GM21737 (cell line): ENCODE measurements at regions not wholly inside any gene's neighbourhood (a gene's known extent, or its start where the extent isn't known, plus 50 kb on each side); places are given as distances from the start of the nearest gene placed in this dataset.

Experiments
- ATAC-seq: cut with Tn5 transposase; IDR thresholded peaks from one replicate; pipeline ENCODE4 v1.9.1; 2021; ENCODE audit warnings: mild to moderate bottlenecking, moderate library complexity; ENCODE audit not compliant: unreplicated experiment

DNA sequence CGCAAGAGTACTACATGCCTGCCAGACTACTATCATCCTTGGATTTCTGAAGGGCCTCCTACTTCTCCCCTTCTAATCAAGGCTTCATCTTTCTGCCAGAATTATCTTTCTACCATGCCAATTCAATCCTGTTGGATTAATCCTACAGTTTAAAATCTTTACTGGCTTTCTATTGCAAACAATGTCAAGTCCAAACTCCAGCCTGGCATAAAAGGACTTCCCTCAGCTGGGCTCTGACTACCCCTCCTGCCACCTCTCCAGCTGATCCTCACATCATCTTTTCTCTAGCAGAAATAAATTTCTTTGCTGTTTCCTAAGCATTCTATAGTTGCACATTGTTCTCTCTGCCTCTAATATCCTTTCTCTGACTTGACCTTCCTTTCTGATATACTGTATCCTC is 119.7 kb upstream of the RAD23B start:
- no peak for ATAC-seq

DNA sequence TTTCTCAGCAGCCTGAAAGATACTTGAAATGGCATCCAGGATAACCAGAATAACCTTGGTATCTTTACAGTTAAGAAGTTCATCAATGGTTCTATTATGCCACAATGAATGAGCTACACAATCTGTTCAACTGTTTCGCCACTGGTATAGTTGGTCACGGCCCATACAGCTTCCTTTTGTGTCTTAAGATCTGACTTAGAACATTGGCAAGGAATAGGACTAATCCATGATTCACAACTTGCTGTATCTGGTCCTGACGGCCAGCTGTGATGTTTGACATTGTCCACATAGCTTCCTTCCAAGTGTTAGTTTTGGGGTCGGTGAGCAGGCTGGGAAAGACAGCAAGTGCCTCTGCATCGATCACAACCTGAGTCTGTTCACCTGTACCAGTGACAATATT is 113.3 kb upstream of the RAD23B start:
- ATAC-seq: no peak

DNA sequence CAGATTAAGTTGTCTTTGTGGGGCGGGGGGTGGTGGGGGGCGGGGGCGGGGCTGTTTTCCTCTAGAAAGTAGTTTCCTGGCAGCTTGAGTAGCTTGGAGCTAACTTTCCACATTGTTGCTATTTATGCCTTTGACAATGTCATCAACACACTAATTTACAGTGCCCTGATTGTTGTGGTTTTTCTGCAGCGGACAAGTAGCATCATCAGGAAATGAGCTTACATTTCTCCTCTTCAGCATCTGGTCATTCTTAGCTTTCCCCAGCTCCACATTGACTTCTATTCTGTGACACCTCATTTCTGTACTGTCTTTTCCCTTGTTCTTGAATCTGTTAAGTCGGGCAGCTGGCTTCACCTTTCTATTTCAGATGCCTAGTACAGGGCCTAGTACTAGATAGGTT is 112.3 kb upstream of the RAD23B start:
- ATAC-seq: no peak

DNA sequence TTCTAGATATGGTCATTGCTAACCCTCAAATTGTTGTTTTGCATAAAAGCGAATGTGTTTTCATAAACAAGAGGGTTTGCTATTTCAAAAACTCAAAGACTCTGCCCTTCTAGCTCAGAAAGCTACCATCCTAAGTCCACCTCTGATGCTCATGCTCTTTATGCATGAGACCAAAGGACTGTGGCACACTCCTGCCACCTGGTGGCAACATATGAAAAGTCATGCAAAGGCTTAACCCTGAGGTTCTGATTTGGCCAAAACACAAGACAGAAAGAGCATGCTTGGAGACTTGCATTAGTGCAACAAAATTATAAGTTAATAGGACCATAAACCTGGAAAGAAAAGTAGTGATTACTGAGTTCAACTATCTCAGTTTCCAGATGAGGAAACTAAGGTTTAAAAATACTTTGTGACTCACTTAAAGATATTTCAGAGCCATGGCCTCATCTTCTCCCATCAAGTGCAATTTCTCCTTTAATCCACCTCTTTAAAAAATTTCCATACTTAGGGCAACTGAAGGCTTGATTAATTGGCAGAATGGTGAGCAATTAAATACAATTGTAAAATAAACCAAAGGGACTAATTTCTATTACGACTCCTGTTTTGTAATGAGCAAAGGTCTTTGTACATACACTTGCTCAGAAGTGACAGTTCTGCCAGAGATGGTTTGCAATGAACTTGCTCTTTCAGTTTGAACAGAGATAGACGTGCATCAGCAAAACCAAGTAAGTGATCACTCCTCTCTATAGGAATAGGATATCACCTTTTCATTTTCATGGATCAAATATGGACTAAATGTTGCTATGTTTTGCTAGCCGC is 110.7 kb upstream of the RAD23B start:
- ATAC-seq: peak; percentile 79

DNA sequence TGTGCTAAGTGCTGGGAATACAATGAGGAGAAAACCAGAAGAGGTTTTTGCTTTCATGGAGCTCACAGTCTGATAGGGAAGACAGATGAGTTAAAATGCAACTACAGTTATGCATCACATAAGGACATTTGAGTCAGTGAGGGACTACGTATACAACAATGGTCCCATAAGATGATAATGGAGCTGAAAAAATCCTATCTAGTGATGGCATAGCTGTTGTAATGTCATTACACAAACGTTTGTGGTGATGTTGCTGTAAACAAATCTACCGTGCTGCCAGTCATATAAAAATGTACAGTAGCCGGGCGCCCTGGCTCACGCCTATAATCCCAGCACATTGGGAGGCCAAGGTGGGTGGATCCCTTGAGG is 110.1 kb upstream of the RAD23B start:
- ATAC-seq: no peak

DNA sequence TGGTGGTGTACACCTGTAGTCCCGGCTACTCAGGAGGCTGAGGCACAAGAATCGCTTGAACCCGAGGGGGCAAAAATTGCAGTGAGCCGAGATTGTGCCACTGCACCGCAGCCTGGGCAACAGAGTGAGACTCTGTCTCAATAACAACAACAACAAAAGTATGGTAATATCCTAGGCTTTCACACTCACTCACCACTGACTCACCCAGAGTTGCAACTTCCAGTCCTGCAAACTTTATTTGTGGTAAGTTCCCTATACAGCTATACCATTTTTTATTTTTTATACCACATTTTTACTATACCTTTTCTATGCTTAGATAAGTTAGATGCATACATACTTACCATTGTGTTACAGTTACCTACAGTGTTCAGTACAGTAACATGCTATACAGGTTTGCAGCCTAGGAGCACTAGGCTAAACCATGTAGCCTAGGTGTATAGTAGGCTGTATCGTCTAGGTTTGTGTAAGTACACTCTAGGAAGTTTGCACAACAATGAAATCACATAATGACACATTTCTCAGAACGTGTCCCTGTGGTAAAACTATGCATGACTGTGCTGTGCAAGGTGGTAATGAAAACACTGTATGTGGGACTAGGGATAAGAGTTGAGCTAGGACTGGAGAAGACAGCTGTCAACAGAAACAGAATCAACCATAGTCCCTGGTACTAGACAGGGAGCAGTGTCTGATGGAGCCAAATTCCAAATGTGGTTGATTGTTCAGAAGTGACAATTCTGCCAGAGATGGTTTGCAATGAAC is 109.5 kb upstream of the RAD23B start:
- ATAC-seq: no peak

DNA sequence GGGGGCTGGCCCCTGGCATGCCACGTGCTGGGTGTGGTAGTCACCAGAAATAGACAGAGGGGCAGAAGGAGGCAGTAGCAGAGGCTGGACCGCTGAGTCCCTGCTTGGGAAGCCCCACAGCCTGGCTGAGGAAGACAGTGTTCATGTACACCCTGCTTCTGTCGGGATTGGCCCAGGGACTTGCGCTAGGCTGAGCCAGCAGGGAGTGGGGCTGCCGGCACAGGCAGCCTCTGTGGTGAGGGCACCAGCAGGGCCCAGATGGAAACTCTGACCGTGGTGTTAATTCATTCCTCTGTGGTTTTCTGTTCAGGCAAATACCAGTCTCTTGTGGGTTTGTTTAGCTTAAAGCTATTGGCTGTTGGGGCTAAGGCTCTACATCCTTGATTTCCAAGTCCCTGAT is 108.6 kb upstream of the RAD23B start:
- ATAC-seq: no peak

DNA sequence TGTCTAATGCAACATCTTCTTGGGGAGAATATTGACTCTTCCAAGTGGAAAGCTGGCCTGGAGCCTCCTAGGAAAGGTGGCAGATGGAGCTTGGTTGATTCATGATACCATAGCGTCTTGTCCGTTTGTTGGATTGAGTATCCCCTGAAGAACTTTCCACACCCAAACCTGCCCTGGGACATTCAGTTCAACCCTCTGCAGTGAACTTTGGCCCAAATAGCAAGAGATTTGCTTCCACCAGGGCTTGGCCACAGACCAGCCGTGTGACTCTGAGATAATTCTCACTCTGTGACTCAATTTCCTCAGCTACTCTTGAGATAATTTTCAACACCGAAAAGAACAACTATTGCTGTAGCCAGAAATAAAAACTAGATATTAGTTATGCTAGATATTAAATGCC is 108.0 kb upstream of the RAD23B start:
- no peak for ATAC-seq

DNA sequence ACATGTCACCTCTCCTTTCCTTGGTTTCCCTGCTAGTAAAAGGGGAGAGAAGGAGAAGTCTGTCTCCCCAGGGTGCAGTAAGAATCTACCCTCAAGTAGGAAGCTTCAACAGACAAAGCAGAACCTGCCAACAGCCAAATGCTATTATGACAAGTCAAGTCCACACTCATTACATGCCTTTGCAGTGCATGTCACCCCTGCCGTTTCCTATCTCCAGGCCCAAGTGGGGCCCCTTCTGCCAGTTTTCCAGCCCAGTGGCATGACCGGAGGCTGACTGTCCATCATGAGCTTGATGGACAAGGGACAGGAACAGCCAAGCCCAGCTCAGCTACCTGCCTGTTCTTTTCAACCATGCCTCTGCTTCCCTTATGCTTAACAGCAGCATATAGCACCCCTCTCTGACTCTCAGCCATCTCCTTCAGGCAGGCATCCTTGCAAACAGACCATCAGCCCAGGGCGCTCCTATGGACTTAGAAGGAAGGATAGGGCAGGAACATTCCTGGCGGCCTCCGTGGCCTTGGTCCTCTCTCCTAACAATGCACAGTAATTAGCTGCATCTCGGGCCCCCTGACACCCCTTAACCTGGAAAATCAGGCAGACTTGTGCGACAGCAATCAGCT is 107.2 kb upstream of the RAD23B start:
- no peak for ATAC-seq

DNA sequence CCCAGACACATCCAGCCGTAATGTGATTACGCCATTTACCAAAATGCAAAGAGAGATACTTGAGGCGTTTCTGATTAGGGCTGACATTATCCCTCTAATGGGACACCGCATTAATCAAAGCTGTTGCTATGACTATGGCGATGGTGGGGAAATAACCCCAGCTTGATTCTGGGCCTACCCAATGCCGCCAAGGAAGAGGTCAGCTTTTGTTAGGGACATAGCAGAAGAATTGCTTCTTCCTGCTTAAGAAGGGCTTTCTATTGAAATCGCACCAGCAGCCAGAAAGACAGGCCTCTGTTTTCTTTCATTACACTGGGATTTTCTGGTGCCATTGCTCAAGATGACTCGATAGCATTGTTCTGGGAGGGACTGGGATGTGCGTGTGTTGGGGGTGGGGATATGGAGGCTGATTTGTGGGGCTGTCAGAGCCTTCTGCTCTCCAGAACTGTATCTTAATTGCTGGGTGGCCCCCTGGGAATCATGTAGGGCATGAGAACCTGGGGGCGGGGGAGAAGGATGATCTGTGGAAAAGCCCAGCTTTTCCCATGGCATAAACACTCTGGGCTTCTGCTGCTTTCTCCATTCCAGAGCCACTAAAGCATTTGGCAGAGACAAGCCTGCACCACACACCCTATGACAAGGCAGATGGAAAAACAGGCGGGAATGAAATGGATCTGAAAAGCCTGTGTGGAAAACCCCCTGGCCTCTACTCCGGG is 106.5 kb upstream of the RAD23B start:
- ATAC-seq: no peak

DNA sequence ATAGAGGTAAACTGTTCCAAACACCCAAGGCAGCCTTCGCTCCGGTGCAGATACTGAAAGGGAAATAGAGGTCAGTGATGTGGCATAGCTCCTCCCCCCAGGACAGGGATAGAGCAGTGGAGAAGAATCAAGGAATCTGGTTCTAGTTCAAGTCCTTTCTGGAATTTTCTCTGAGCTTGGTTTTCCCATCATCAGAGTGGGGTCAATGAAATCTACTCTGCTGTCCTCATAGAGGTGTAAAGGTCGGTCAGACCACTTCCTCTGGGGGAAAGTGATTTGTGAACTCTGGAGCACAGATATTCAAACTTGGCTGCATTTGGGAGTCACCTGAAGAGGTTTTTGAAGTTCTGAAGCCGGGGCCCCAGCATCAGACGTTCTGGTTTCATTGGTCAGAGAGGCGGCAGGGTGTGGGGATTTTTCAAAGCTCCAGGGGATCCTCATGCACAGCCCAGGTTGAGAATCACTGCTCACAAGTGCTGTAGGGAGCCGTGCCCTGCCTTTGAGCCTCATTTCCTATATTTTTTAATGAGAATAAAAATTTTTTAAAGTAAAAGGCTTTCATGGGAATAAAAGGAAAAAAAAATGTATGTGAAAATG is 105.7 kb upstream of the RAD23B start:
- ATAC-seq: no peak

DNA sequence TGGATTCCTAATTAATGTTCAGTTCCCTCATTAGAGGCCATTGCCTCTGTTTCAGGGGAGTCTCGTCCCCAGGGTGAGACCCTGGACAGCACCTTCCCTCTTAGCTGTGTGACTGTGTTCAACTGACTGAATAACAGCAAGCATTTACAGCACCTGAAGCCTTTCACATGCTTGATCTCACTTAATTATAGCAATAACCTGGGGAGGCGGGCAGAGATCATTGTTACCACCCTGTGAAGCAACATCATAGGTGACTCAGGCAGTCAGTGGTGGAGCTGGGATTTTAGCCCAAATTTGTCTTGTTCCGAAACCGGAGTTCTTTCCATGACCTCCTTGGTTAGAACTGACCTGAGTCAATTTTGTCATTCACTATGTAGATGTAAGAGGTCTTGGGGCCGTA is 105.2 kb upstream of the RAD23B start:
- ATAC-seq: no peak

DNA sequence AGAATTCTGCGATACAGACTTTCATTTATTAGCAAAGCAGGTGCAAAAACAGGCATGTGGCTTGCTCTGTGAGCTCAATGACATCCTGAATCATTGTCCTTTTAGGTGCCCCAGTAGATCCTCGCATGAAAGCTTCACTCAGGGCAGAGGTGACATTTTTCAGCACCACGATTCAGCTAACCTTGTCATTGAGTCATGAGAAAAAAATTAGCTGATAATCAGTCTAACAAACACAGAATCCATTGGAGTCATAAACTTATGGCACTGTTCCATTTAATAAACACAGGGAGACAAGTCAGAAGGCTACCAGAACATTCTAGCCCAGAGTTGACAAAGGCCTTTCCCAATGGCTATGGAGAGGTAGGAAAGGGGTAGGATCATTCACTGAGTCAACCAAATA is 104.8 kb upstream of the RAD23B start:
- no peak for ATAC-seq

DNA sequence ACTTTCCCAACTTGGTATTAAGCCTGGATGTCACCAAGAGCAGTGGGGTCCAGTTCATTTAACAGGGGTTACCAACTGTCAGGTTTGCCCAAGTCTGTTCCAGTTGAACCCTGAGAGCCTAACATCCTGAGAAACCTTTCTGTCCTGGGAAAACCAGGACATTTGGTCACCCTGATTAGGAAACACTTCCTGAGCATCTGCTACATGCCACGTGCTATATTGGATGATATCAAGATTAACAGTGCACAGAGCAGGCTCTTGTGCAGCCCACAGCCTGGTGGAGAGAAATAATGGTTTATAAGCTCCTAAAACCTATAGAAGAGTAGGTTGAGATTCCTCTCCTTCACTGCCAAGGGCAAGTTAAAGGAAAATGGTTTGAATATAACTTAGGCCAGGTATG is 102.9 kb upstream of the RAD23B start:
- ATAC-seq: no peak

DNA sequence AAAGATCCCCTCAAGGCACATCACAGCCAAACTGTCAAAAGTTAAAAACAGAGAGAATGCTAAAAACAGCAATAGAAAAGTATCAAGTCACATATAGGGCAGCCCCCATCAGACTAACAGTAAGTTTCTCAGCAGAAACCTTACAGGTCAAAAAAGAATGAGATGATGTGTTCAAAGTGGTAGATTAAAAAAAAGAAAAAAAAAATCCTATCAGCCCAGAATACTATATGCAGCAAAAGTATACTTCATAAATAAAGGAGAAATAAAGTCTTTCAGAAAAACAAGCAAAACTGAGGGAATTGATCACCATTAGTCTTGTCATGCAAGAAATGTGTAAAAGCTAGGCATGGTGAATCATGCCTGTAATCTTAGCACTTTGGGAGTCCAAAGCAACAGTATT is 99.9 kb upstream of the RAD23B start:
- no peak for ATAC-seq

DNA sequence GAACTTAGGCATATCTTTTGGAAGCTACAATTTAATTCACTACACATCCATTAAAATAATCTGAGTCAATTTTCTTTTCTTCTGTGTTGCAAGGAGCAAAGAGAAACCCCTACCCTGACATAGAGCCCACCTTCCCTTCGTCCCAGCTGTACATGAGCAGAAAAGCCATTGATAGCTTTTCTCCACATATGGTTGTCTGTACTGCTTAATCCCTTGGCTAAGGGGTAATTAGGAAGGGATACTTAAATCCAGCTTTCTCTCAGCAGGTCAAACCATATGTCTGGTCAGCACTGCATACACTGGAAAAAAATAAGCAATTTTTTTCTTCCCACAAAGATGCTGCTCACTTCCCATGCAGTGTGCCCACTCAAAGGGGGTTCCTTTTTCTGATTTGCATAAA is 94.7 kb upstream of the RAD23B start:
- no peak for ATAC-seq

DNA sequence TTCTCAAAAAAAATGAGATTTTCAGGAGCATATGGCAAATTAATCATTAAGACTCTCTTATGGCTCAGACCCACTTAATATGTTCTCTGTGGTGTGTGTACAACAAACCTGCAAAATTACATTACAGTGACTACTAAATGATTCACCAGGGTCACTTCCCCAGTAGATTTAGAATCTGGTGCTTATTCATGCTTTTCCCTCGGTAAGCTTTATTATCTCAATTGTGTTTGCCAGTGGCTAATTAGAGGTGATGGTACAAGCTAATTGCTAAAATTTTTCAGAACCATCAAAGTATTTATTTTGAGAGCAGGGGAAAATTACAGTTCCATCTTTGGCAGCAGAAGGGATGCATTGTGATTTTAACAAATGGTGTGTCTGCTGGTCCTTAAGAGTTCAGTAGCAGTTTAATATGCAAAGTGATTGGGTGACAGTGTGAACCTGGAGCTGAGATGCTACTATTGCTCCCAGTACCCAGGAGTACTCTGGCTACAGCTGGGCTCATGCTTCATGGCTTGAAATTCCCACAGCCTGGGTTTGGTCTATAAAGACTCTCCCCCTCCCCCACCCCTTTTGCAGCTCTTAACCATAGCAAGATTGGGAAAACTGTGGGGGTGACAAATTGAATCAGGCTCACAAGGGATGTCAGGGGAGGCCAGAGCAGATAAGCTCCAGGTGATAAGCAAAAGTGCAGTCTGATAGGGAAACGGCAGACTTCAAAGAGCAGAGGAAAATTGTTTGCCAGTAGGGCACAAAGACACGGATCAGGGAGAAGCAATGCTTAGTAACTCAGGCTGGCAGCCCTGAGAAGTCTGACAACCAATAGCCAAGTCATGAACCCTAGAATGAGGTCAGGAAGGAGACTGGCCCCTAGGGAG is 92.8 kb upstream of the RAD23B start:
- no peak for ATAC-seq

DNA sequence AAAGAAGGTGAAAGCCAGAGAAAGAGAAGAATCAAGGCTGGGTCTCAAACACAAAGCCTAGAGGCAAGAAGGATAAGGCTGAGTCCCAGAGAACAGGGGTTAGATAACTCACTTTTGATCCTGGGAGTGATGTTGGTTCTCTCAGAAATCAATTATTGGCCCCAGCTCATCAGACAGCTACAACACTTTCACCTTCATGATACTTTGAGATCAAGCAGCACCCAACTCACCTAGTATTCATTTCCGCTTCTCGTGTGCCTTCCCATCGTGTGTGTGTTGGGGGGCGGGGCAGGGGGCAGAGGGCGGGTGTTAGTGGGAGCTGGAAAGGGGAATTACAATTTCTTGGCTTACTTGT is 92.2 kb upstream of the RAD23B start:
- no peak for ATAC-seq

DNA sequence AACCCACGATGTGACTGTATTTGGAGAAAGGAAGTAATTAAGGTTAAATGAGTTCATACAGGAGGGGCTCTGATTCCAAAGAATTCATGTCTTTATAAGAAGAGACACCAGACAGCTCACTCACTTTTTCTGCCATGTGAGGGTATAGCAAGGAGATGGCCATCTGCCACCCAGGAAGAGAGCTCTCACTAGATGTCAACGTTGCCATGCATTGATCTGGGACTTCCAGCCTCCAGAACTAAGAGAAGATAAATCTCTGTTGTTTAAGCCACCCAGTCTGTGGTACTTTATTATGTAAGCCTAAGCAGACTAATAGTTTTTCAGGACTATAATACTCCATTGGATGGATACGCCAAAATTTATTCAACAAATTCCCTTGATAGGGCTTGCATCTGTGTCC is 89.8 kb upstream of the RAD23B start:
- no peak for ATAC-seq

DNA sequence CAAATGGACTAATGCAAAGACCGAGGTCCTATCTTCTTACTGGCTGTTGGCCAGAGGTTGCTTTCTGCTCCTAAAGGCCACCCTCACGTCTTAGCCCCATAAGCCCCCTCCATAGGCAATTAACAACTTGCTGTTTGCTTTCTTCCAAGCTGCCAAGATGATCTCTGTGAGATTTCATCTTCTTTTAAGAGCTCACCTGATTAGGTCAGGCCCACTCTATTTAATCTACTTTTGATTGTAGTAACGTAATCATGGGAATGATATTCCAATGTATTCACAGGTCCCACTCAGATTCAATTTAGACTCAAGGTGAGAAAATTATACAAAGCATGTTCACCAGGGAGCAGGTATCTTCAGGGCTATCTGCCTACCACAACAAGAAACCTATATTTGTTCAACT is 84.4 kb upstream of the RAD23B start:
- no peak for ATAC-seq
